GM13977 (cell line): ENCODE measurements at regions not wholly inside any gene's neighbourhood (a gene's known extent, or its start where the extent isn't known, plus 50 kb on each side); places are given as distances from the start of the nearest gene placed in this dataset.
A peak's percentile ranks its signal among the peaks of the same experiment; 100 is the strongest.

Source experiments
- DNase-seq: peaks from one replicate; pipeline ENCODE4 v3.0.0; 2012; ENCODE audit warnings: low spot score
- CTCF ChIP-seq: IDR thresholded peaks from 2 replicates; pipeline ENCODE4 v1.5.1; 2012; ENCODE audit warnings: mild to moderate bottlenecking, control low read depth; ENCODE audit not compliant: insufficient read depth; ENCODE audit errors: extremely low read depth, missing control alignments
- in situ Hi-C: fragments of 300-500 bp; cut with MboI; formaldehyde crosslinking; loops from one replicate; pipeline ENCODE4 v1.12.0; 2022; ENCODE audit warnings: low sequenced_read_pairs, low pct_unique_long_range_greater_than_20kb, mixed read lengths, inconsistent platforms; ENCODE audit not compliant: unreplicated experiment

GRCh38 chr5:116370149-116370548 is 204.5 kb downstream of the SEMA6A start:
- no peak for DNase-seq
- in situ Hi-C loops: no loop called here
- TF ChIP-seq CTCF: no peak

- in situ Hi-C loops: no loop called here
- DNase-seq: peak; percentile 64
- no peak for TF ChIP-seq CTCF
These were observed 209.6 kb downstream of the SEMA6A start for GRCh38 chr5:116365006-116365496.

- in situ Hi-C loops: no loop called here
- DNase-seq: no peak
- no peak for TF ChIP-seq CTCF
These were observed 210.8 kb downstream of the SEMA6A start for GRCh38 chr5:116363780-116364179.

GRCh38 chr5:116361979-116362577 is 212.5 kb downstream of the SEMA6A start:
- DNase-seq: no peak
- in situ Hi-C loops: no loop called here

GRCh38 chr5:116361171-116361967 is 213.3 kb downstream of the SEMA6A start:
- no peak for TF ChIP-seq CTCF
- in situ Hi-C loops: no loop called here
- DNase-seq: no peak

More at GRCh38 chr5:116361979-116362577, 212.5 kb downstream of the SEMA6A start:
- TF ChIP-seq CTCF: no peak

GRCh38 chr5:116360008-116360853 is 214.4 kb downstream of the SEMA6A start:
- peak; percentile 27 for DNase-seq
- in situ Hi-C loops: no loop called here
- TF ChIP-seq CTCF: no peak
